ENCODE measurements at regions not wholly inside any gene's neighbourhood (a gene's known extent, or its start where the extent isn't known, plus 50 kb on each side); places are given as distances from the start of the nearest gene placed in this dataset.

DNA sequence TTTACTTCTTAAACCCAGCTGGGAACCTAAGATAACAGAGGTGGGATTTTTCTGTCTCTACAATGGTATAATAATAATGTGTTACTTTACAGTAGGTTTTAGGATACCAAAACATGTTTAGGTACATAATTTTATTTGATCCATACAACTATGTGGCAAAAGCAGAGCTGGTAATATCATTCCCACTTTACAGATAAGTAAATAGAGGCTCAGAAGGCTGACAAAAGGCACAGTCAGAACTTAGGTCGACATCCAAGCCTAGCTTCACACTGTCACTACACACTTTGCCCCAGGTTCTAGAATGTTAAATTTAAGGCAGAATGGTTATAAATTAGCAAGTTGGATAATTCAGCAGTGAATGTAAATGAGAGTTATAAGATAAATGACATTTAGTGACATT lies 189.6 kb upstream of the PARD3B start:
- Histone ChIP-seq H3K27ac (ENCODE audit: low read depth, low read length) (no peak overlapping the region), H3K27me3 (ENCODE audit: control insufficient read depth in 2 of 2, insufficient read depth in 2 of 2, low read length in 2 of 2) (no peaks in the 10 kb centered on the region), H3K4me1 (ENCODE audit: control insufficient read depth in 2 of 2, insufficient read depth in 2 of 2, low read length in 2 of 2) (no peaks in the 10 kb centered on the region), H3K9me3 (ENCODE audit: control insufficient read depth in 2 of 3, low read length in 3 of 3) (no peaks in the 10 kb centered on the region), H3K4me3 (ENCODE audit: low read length) (no peak overlapping the region), H3K36me3 (ENCODE audit: control insufficient read depth in 2 of 3, insufficient read depth in 3 of 3, low read length in 3 of 3) (no peaks in the 10 kb centered on the region)
- ATAC-seq (no peak), DNase-seq (no peak)
- H3K4me3 Mint-ChIP-seq = no peak overlapping the region
- intact Hi-C loops (cut with micrococcal nuclease) = no loop called here
- POLR2A ChIA-PET = no interaction called here
- H3K27ac Mint-ChIP-seq = no peak overlapping the region
- no peaks in the 10 kb centered on the region for H3K9me3 Mint-ChIP-seq
- H3K4me1 Mint-ChIP-seq = peaks cover 0 to 2% (median 0%) of the 10 kb centered on the region in 7 donors
- peaks cover 15 to 39% (median 30%) of the 10 kb centered on the region in 5 donors for H3K27me3 Mint-ChIP-seq
- CTCF ChIA-PET = no interaction called here
- H3K36me3 Mint-ChIP-seq = peaks cover 0 to 4% (median 0%) of the 10 kb centered on the region in 5 donors

DNA sequence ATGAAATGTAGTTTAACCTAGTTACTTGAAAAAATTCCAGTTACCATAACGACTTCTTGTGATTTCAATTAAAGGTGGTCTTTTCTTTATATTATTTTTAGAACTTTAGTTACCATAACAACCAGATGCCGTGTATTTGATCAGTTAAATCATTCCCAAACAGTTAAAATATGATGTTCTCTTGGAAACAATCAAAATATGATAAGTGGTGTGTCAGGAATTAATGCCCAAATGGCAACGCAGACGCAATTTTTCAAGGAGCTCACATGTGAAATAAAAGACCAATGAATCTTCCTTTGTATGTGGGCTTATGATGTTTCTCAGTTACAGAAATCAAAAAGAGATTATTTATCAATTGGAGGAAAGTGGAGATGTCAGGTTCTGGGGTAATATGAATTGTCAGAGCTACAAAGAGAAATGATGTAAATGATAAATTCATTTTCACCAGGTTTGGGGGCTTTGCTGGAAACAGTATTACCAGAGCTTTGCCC lies 189.1 kb upstream of the PARD3B start:
- Mint-ChIP-seq H3K9me3 (no peaks in the 10 kb centered on the region), H3K27ac (no peak overlapping the region), H3K36me3 (peaks cover 0 to 4% (median 0%) of the 10 kb centered on the region in 5 donors), H3K4me3 (no peak overlapping the region), H3K27me3 (peaks cover 15 to 39% (median 31%) of the 10 kb centered on the region in 5 donors), H3K4me1 (peaks cover 0 to 2% (median 0%) of the 10 kb centered on the region in 7 donors)
- H3K4me1 ChIP-seq (ENCODE audit: control insufficient read depth in 2 of 2, insufficient read depth in 2 of 2, low read length in 2 of 2) = no peaks in the 10 kb centered on the region
- ATAC-seq = no peak
- intact Hi-C loops (cut with micrococcal nuclease) = no loop called here
- no peaks in the 10 kb centered on the region for H3K36me3 ChIP-seq (ENCODE audit: control insufficient read depth in 2 of 3, insufficient read depth in 3 of 3, low read length in 3 of 3)
- ChIA-PET POLR2A (no interaction called here), CTCF (no interaction called here)
- no peak for DNase-seq
- no peak overlapping the region for H3K27ac ChIP-seq (ENCODE audit: low read depth, low read length)
- H3K27me3 ChIP-seq (ENCODE audit: control insufficient read depth in 2 of 2, insufficient read depth in 2 of 2, low read length in 2 of 2) = no peaks in the 10 kb centered on the region
- no peaks in the 10 kb centered on the region for H3K9me3 ChIP-seq (ENCODE audit: control insufficient read depth in 2 of 3, low read length in 3 of 3)
- no peak overlapping the region for H3K4me3 ChIP-seq (ENCODE audit: low read length)

DNA sequence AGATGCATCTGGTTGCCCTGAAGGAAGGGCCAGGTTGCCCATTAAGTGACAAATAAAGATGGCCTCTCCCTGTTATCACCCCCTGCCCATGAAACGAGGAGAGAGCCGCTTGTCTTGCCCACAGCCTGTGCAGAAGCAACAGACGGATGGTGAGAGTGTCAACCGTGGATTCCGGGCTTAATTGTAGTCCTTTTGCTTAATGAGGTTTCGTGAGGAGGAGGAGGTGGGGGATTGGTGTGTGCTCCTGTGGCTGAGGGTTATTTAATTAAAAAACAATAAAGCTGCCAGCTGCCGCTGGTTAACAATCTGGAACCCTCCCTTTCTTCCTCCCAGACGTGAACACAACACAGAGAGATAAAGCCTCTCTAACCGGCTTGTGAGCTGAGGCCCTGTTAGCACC lies 188.0 kb upstream of the PARD3B start:
- no peak for ATAC-seq
- H3K9me3 ChIP-seq (ENCODE audit: control insufficient read depth in 2 of 3, low read length in 3 of 3) = no peaks in the 10 kb centered on the region
- no peaks in the 10 kb centered on the region for H3K27me3 ChIP-seq (ENCODE audit: control insufficient read depth in 2 of 2, insufficient read depth in 2 of 2, low read length in 2 of 2)
- POLR2A ChIA-PET = no interaction called here
- DNase-seq = no peak
- Mint-ChIP-seq H3K4me3 (no peak overlapping the region), H3K27me3 (peaks cover 20 to 39% (median 31%) of the 10 kb centered on the region in 5 donors), H3K36me3 (peaks cover 0 to 4% (median 0%) of the 10 kb centered on the region in 5 donors), H3K27ac (peak overlapping the region in 1 of 9 donors; percentile 12), H3K4me1 (peaks cover 0 to 2% (median 0%) of the 10 kb centered on the region in 7 donors), H3K9me3 (no peaks in the 10 kb centered on the region)
- CTCF ChIA-PET = no interaction called here
- H3K4me3 ChIP-seq (ENCODE audit: low read length) = no peak overlapping the region
- no peaks in the 10 kb centered on the region for H3K4me1 ChIP-seq (ENCODE audit: control insufficient read depth in 2 of 2, insufficient read depth in 2 of 2, low read length in 2 of 2)
- H3K36me3 ChIP-seq (ENCODE audit: control insufficient read depth in 2 of 3, insufficient read depth in 3 of 3, low read length in 3 of 3) = no peaks in the 10 kb centered on the region
- intact Hi-C loops (cut with micrococcal nuclease) = no loop called here
- H3K27ac ChIP-seq (ENCODE audit: low read depth, low read length) = no peak overlapping the region

DNA sequence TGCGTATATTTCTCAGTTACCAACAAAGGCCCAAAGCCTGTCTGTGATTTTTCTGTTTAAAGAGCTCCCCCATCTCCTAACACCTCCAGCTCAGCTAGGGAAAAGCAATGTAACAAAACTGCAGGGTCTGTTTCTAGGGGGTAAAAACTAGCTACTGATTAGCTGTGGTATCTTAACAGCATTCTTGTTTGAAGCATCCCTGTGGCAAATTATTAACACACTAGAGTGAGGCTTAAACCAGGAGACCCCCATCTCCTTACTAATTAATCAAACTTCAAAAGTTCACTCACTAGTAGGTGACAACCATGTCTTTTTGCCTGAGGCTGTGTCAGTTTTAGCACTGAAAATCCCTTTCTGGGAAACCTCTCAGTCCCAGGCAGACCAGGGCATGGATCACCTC lies 186.2 kb upstream of the PARD3B start:
- Mint-ChIP-seq H3K9me3 (no peaks in the 10 kb centered on the region), H3K4me1 (no peaks in the 10 kb centered on the region), H3K4me3 (no peak overlapping the region), H3K27me3 (peaks cover 21 to 37% (median 30%) of the 10 kb centered on the region in 5 donors), H3K27ac (no peak overlapping the region), H3K36me3 (peaks cover 0 to 4% (median 0%) of the 10 kb centered on the region in 5 donors)
- ChIA-PET POLR2A (no interaction called here), CTCF (interaction anchor here (0.6 kb wide), 1 partner anchor 12 kb away, joined by 3 read pairs; no protein-coding TSS in a partner anchor)
- no peak for ATAC-seq
- no peak for DNase-seq
- Histone ChIP-seq H3K9me3 (ENCODE audit: control insufficient read depth in 2 of 3, low read length in 3 of 3) (no peaks in the 10 kb centered on the region), H3K27me3 (ENCODE audit: control insufficient read depth in 2 of 2, insufficient read depth in 2 of 2, low read length in 2 of 2) (no peaks in the 10 kb centered on the region), H3K36me3 (ENCODE audit: control insufficient read depth in 2 of 3, insufficient read depth in 3 of 3, low read length in 3 of 3) (no peaks in the 10 kb centered on the region), H3K27ac (ENCODE audit: low read depth, low read length) (no peak overlapping the region), H3K4me1 (ENCODE audit: control insufficient read depth in 2 of 2, insufficient read depth in 2 of 2, low read length in 2 of 2) (no peaks in the 10 kb centered on the region), H3K4me3 (ENCODE audit: low read length) (no peak overlapping the region)
- intact Hi-C loops (cut with micrococcal nuclease) = no loop called here

DNA sequence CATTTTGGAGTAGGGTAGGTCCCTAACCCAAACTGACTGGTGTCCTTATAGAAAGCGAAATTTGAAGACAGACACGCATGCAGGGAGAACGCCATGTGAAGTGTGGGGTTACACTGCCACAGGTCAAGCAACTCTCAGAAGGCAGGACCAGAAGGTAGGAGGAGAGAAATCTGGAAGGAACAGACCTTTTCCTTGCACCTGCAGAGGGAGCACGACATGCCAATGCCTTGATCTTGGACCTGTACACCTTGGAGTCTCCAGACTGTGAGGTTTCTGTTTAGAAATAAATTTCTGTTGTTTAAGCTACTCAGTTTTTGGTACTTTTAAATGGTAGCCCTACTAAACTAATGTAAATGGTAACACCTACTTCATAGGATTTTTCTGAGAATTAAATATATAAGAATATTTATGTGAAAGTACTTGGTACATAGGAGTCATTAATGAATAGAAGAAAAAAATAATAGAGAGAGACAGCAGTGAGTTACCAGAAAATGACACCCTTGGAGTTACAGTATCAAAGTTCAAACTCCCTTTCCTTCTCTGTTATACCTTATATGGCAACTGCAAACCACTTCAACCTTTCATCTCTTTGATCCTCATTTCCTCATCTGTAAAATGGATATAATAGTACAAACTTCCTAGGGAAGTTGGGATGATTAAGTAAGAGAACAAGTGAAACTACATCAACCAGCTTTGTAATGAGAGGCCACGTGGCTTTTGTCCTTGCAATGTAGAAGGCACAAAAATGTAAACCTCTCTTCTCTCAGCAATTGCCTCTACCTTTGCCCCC lies 184.9 kb upstream of the PARD3B start:
- ATAC-seq = no peak
- POLR2A ChIA-PET = no interaction called here
- no peak overlapping the region for H3K27ac Mint-ChIP-seq
- H3K9me3 Mint-ChIP-seq = no peaks in the 10 kb centered on the region
- H3K4me1 ChIP-seq (ENCODE audit: control insufficient read depth in 2 of 2, insufficient read depth in 2 of 2, low read length in 2 of 2) = no peaks in the 10 kb centered on the region
- no peaks in the 10 kb centered on the region for H3K36me3 ChIP-seq (ENCODE audit: control insufficient read depth in 2 of 3, insufficient read depth in 3 of 3, low read length in 3 of 3)
- peaks cover 0 to 2% (median 0%) of the 10 kb centered on the region in 7 donors for H3K4me1 Mint-ChIP-seq
- CTCF ChIA-PET = no interaction called here
- no peaks in the 10 kb centered on the region for H3K9me3 ChIP-seq (ENCODE audit: control insufficient read depth in 2 of 3, low read length in 3 of 3)
- peaks cover 18 to 29% (median 26%) of the 10 kb centered on the region in 5 donors for H3K27me3 Mint-ChIP-seq
- intact Hi-C loops (cut with micrococcal nuclease) = no loop called here
- no peak overlapping the region for H3K4me3 ChIP-seq (ENCODE audit: low read length)
- H3K27me3 ChIP-seq (ENCODE audit: control insufficient read depth in 2 of 2, insufficient read depth in 2 of 2, low read length in 2 of 2) = no peaks in the 10 kb centered on the region
- H3K27ac ChIP-seq (ENCODE audit: low read depth, low read length) = no peak overlapping the region
- peaks cover 0 to 4% (median 0%) of the 10 kb centered on the region in 5 donors for H3K36me3 Mint-ChIP-seq
- H3K4me3 Mint-ChIP-seq = no peak overlapping the region
- no peak for DNase-seq

DNA sequence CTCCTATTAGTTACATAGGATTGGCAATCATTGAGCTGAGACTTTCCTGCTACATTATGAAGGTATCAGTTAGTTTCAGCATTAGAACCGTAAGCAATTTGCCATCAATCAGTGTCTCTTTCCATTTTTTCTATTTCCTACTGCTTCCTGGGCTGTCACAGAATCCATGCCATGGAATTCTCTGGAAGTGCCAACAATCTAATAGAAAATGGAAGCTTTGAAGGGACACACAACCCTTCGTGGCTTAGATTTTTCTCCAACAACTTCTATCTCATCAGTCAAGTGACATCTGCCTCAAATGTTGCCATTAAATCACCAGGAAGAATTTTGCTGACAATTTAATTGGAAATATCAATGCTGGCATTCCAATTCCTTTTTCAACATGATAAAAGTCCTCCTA lies 183.5 kb upstream of the PARD3B start:
- Mint-ChIP-seq H3K36me3 (peaks cover 0 to 1% (median 0%) of the 10 kb centered on the region in 5 donors), H3K27me3 (peaks cover 12 to 22% (median 15%) of the 10 kb centered on the region in 5 donors), H3K9me3 (no peaks in the 10 kb centered on the region), H3K27ac (no peak overlapping the region), H3K4me3 (no peak overlapping the region), H3K4me1 (peaks cover 0 to 2% (median 0%) of the 10 kb centered on the region in 7 donors)
- no peaks in the 10 kb centered on the region for H3K4me1 ChIP-seq (ENCODE audit: control insufficient read depth in 2 of 2, insufficient read depth in 2 of 2, low read length in 2 of 2)
- ChIA-PET POLR2A (no interaction called here), CTCF (no interaction called here)
- intact Hi-C loops (cut with micrococcal nuclease) = no loop called here
- no peak overlapping the region for H3K27ac ChIP-seq (ENCODE audit: low read depth, low read length)
- no peaks in the 10 kb centered on the region for H3K36me3 ChIP-seq (ENCODE audit: control insufficient read depth in 2 of 3, insufficient read depth in 3 of 3, low read length in 3 of 3)
- H3K27me3 ChIP-seq (ENCODE audit: control insufficient read depth in 2 of 2, insufficient read depth in 2 of 2, low read length in 2 of 2) = no peaks in the 10 kb centered on the region
- no peak overlapping the region for H3K4me3 ChIP-seq (ENCODE audit: low read length)
- H3K9me3 ChIP-seq (ENCODE audit: control insufficient read depth in 2 of 3, low read length in 3 of 3) = no peaks in the 10 kb centered on the region
- ATAC-seq (no peak), DNase-seq (no peak)

DNA sequence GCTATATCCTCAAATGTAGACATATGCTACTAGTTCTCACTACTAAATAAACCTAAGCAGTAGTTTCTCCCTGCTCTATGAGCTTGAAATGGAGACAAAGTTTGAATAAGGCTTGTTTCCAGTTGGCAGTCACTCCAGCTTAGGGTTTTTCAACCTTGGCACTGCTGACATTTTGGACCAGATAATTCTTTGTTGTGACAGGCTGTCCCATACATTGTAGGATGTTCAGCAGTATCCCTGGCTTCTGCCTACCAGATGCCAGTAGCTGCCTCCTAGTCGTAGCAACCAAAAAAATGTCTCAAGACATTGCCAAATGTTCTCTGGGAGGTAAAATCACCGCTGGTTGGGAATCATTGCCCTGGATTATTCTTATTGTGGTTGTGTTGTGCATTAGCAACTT lies 182.7 kb upstream of the PARD3B start:
- Histone ChIP-seq H3K4me1 (ENCODE audit: control insufficient read depth in 2 of 2, insufficient read depth in 2 of 2, low read length in 2 of 2) (no peaks in the 10 kb centered on the region), H3K36me3 (ENCODE audit: control insufficient read depth in 2 of 3, insufficient read depth in 3 of 3, low read length in 3 of 3) (no peaks in the 10 kb centered on the region), H3K27ac (ENCODE audit: low read depth, low read length) (no peak overlapping the region), H3K27me3 (ENCODE audit: control insufficient read depth in 2 of 2, insufficient read depth in 2 of 2, low read length in 2 of 2) (no peaks in the 10 kb centered on the region), H3K9me3 (ENCODE audit: control insufficient read depth in 2 of 3, low read length in 3 of 3) (no peaks in the 10 kb centered on the region), H3K4me3 (ENCODE audit: low read length) (no peak overlapping the region)
- ChIA-PET POLR2A (no interaction called here), CTCF (no interaction called here)
- H3K4me1 Mint-ChIP-seq = peaks cover 0 to 2% (median 0%) of the 10 kb centered on the region in 7 donors
- H3K36me3 Mint-ChIP-seq = no peaks in the 10 kb centered on the region
- H3K4me3 Mint-ChIP-seq = no peak overlapping the region
- intact Hi-C loops (cut with micrococcal nuclease) = no loop called here
- ATAC-seq (no peak), DNase-seq (no peak)
- no peak overlapping the region for H3K27ac Mint-ChIP-seq
- H3K27me3 Mint-ChIP-seq = peaks cover 4 to 16% (median 13%) of the 10 kb centered on the region in 5 donors
- no peaks in the 10 kb centered on the region for H3K9me3 Mint-ChIP-seq
